NCI-H460 (cell line): ENCODE measurements at regions not wholly inside any gene's neighbourhood (a gene's known extent, or its start where the extent isn't known, plus 50 kb on each side); places are given as distances from the start of the nearest gene placed in this dataset.

Experiments
- DNase-seq: peaks from one replicate; pipeline ENCODE4 v3.0.0-alpha.2; 2016; ENCODE audit warnings: low read depth; ENCODE audit errors: extremely low read depth

DNA sequence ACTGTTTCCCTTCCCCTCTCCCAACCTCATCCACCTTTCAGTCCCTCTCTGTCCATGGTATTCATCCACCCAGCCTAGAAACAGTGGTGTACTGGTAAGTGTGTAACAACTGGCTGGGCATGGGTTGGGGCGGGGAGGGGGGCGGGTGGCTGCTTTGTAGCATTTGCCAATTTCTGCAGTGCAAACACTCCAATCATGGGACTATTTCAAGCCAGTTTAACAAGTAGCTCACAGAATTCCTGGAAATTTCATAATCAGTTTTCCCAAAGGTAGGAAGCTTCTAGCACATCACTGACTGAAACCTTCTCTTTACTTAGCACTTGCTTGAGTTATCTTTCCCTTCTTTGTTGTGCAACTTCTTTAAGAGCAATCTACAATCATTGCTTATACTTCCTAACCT is 100.8 kb upstream of the WASF3 start:
- DNase-seq = no peak

DNA sequence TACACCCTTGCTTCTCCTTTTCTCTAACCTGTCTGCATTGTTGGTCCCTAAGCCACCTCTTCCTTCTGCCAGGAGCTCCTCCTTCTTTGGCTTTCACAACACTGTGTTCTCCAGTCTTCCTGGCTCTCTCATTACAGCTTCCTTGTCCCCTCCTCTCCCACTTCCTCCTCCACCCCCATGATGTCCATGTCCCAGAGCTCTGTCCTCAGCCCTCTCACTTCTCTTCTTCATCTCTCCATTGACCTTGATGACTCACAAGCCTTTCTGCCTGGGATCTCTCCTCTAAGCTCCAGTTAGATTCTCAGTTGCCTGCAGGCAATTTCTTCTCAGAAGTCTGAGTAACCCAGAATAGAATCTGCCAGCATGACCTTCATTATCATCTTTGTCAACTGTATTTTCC is 100.3 kb upstream of the WASF3 start:
- no peak for DNase-seq

DNA sequence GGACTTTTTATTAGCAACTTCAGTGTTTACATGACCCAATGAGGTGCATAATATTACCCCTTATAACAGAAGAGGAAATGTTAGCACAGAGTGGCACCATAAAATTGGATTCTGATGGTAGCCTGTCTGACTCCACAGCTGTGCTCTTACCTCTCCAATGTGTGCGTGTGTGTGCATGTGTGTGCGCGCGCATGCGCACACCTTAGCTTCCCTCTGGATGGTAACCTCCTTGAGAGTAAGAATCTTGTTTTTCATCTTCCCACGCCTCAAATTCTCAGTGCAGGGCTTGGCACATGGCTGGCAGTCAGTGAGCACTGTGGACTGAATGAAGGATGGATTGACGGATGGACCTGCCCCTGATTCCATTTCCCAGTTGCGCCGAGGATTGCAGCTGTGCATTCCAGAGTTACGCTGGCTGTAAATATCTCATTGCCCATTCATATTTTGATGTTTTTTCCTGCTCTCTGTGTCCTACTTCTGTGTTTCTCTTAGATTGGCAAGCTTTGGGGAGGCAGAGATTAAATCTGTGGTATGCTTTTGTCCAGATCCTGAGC is 99.2 kb upstream of the WASF3 start:
- DNase-seq = no peak

DNA sequence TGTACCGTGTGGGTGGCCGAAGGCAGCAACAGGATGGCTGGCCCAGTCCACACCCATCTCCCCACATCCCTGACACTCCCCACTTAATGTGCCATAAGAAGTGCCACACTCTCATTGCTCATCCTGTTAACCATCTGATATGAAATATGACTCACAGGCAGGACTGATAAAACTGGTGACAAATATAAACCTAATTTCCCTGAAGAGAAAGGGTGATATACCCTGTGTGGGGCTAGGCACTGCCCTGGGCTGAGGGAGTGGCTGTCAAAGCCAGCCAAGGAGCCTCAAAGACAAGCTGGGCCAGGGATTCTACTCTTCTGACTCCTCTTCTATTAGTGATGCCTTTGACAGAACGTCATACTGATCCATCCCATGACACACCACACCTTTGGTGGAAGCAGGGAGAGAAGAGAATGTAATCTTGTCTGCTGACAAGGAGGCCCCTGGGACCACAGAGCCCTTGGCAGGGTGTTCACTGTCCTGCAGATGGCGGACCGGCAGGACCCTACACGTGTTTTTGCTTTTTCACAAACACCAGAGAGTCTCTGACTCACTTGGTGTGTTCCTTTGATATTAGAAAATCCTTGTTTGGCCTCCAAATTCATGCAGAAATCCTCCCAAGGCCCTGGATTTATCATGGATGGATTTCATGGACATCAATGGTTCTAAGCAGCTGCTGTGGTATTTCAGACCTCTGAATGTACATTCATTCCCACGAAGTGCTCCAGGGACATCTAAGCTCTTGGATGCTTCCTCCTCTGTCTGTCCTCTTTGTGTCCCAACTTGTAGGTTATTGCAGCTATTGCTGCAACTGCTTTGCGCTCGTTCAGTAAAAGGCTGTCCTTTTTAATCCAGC is 98.0 kb upstream of the WASF3 start:
- no peak for DNase-seq

DNA sequence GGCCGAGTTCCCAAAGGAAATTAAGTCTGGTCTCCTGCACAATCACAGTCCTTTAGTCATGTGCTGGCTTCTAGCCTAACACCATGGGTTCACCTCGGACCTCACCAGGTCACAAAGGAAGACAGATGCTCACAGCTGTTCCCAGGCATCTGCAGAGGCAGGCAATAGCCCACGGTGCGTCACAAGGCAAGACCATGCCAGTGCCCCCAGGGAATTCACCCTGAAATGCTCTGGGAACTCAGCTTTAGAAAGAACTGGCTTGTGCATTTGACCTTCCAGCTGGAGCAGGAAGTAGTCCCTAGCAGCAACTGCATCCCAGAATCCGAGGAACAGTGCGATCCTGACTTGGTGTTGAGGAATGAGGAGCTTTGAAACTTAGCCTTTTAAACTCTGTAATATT is 96.8 kb upstream of the WASF3 start:
- DNase-seq = no peak

DNA sequence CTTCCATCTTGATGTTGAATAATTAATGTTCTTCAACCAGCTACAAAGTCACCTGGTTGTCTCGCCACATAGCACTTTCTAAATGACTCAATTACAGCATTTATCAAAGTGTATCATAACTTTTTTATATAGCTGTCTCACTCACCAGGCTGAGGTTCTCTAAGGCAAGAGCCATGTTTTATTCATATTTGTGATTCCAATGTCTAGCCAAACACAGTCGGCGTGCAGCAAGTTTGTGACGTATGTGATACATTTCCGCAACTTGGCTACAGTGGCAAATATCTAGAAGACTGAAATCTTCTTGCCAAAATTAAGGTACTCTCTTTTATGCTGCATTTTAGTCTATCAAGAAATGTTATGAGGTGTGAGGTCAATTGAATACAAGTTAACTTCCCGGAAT is 94.2 kb upstream of the WASF3 start:
- no peak for DNase-seq

DNA sequence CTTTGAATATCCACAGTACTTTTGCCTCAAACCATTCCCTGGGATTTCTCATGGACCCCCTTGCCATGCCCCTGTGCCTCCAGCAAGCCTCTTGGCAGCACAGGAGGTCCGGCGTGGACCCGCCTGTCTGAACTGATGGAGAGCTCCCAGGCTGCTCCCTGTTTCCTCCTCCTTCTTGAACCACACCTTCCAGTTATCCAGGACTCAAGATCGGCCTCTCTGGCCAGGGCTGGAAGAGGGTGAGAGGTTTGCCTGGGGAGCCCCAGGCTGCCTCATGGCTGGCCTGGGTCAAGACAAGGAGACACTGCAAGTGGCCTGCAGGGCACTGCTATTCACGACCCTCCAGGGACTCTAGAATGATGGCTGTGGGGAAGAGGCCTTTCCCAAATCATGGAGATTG is 93.6 kb upstream of the WASF3 start:
- no peak for DNase-seq

DNA sequence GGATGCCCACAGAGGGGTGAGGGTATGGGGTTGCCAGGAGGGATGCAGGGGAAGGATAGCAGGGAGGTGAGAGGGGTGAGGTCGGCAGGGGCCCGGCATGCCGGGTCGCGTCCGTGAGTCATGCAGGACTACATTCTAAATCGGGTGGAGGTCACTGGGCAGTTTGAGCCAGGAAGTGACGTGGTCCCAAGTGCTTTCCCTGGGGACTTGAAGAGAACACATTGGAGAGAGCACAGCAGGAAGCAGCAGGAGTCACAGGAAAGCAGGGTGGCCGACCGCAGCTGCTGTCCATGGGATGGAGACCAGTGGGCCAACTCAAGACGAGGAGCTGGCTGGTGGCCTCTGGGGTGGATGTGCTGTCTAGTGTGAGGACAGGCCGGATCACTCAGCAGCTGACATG is 92.0 kb upstream of the WASF3 start:
- DNase-seq = no peak

DNA sequence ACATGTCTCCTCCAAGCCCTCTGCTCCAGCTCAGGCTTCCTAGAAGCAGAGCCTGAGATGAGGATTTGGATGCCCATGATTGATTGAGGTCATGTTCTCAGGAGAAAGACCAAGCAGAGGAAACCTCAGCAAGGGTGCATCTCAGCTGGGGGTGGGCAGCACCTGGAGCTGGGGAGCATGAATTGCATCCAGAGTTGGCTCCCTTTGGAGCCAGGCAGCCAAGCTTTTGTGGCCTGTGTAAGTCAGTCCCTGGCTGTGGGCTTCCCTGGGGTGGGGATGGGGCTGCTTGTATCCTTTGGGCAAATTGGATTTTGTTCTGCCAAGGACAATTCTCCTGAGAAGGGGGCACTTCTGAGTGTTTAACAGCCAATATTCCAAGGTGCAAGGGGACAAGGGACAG is 91.5 kb upstream of the WASF3 start:
- no peak for DNase-seq

DNA sequence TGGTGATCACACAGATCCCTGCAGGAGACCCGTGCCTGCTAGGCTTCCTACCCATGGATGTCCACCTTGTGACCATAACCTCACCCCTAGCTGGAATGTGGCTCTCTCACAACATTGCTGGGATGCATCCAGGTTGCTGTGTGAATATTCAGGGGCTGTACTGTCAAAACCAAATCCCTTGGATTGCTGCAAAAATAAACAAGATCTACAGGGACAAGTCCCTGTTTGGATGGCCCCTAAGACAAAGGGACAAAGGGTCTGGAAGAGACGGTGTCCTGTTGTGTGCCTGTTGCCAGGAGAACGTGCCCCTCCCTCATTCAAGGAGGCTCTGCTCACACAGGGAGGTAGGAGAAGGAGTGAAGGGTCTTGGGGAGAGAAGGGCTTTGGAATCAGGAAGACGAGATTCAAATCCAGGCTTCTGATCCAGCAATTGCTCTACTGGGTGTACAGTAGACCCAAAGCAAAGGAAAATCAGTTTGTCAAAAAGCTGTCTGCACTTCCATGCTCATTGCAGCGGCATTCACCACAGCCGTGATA is 89.2 kb upstream of the WASF3 start:
- no peak for DNase-seq

DNA sequence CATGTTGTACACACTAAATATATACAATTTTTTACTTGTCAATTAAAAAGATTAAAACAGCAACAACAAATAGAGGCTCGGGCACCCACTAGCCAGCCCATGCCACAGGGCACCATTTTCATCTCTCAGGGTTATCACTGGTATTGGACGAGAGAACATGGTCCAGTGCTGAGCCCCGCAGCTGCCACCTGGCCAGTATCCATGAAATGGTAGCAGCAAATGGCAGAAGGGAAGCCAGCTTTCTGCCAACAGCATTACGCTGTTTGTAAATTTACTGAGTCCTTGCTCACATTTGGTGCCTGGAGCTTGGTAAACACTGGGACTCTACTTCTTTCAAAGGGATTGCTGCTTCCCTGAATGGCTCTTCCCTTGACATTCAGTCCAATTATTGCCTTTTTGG is 87.9 kb upstream of the WASF3 start:
- no peak for DNase-seq

DNA sequence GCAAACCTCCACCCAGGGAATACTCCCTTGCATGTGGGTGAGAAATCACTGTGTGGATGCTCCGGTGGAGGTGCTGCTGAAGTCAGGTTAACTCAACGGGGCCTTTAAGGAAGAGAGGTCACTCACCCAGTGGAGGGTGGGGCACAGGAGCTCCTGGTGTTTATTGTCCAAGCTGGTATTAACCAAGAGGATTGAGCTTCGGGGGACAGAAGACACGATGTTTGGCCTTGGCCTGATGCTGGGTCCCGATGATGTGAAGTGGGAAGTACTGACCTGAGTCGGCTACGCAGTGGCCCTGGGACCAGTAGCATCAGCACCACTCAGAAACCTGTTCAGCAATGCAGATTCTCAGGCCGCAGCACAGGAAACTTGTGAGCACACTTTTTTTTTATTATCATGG is 85.7 kb upstream of the WASF3 start:
- no peak for DNase-seq

DNA sequence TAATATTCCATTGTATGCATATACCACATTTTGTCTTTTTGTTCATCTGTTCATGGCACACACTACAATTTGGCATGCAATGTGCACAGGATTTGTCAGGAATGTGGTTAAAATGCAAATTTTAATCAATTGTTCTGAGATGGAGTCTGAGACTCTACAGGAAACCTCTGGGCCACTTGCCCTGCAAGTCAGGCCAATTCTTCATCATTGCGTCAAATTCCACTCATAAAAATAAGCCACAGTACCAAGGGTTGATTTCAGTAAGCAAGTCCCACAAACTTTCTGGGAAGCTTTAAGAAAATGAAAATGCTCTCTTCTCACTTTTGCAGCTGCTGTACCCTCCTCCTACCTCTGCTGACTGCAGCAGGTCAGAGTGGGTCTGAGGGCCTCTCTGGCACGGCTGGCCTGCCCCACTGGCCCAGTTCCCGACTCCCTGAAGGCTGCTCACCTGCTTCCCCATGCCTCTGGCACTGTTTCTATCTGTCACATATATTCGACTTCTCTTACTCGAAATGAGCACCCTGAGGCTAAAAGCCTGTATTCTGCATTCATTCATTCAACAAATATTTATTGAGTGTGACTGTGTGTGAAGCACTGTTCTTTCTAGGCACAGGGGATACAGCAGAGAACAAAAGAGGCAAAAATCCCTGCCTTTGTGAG is 83.8 kb upstream of the WASF3 start:
- DNase-seq = no peak

DNA sequence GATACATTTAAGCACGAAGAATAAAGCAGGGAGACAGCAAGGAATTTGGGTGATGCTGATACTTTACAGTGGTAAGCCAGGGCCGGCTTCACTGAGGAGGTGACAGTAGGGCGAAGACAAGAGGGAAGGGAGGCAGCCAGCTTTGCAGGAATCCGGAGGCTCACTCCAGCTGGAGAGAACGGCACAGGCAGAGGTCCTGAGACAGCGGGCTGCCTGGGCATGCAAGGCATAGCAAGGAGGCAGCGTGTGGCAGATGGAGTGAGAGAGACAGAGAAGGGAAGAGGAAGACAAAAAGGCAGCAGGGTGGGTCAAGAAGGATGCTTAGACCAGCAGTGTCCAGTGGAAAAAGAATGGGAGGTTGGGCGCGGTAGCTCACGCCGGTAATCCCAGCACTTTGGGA is 83.2 kb upstream of the WASF3 start:
- DNase-seq = no peak

DNA sequence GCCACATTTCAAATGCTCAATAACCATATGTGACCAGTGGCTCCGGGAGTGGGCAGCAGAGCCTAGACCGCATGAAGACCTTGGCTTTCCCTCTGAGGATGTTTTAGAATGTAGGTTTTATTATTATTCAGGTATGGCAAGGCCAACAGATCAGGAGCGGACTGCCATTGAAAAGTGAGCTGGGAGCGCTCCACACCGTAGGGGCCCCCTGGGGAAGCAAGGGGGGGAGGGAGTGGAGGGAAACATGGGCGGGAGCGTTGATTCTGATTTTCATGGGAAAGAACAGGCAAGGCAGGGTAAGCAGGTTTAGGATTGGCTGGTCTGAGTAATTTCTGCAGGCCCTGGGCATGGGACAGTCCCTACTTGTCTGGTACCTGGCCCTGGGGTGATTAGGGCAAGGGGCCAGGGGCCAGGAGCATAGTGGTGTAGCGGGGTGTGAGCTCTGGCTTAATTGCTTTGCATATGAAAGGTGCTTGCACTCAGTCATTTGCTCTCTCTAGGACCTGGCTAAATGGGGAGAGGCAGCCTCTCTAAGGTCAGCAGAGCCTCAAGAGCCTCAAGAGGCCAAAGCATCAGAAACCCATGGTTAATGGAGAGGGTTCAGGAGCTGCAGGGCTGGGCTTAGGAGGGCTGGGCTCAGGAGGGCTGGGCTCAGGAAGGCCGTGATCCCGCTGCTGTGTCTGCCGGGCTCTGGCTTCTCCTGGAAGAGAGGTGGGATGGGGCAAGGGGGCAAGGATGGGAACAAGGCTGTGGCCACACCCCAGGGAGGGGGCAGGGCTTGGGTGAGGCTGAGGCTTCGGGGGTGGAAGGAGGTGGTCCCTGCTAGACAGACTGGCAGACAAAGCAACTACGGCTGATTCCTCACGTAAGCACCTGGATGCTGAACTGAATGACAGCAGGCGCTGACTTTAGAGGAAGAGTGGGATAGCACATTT is 82.0 kb upstream of the WASF3 start:
- DNase-seq = no peak

DNA sequence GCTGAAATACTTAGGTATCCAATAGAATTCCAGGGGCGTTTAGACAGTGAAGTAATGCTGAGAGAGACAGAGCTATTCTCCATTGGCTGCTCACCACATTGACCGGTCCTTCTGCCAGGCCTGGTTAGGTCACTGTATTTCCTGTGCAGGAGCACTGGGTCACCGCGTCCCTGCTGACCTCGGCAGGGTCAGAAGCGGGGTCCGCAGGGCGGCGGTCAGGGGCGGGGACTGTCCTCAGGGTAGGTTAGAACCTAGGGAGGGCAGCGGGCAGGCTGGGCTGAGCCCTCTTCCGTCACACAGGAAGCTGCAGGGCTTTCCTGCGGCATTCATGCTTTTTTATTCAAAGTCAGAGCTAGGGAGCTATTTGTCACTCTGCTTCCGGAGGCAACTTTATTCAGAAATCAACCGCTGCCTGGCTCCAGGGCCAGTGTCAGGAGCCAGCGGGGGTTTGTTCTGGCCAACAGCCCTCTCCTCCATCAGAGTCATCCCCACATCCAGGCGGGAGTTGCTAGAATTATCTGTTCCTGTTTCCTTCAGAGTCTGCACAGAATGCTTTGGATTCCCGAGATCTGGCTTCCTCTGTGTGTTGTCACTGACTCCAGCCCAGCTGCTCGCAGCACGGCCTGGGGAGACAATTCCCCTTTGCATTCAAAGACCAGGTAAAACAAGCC is 81.2 kb upstream of the WASF3 start:
- DNase-seq = no peak

DNA sequence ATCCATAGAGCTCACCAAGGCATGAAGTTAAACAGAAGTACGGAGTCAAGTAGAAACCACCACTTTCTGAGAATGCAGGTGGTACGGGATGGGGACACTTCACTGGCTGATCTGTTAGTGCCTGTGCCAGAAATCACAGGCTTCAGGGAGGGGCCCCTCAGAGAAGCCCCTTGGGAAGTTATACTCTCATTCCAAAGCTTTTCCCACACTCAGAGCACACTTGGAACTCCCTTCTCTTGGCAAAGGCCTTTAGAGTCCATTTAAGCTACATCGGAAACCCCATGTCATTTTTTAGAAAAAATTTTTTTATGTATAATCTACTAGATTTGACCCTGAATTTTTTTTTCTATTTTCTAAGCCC is 80.7 kb upstream of the WASF3 start:
- DNase-seq = no peak

DNA sequence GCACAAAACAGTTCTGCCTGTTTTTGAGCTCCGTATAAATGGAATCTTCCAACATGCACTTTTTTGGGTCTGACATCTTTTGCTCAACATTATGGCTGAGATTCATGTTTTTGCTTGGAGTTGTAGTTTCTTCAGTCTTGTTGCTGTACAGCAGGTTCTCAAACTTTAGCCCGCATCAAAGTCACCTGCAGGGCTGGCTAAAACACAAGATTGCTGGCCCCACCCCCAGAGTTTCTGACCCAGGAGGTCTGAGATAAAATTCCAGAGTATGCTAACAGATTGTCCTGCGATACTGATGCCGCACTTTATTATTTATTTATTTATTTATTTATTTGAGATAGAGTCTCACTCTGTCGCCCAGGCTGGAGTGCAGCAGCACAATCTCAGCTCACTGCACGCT is 79.8 kb upstream of the WASF3 start:
- DNase-seq = no peak

DNA sequence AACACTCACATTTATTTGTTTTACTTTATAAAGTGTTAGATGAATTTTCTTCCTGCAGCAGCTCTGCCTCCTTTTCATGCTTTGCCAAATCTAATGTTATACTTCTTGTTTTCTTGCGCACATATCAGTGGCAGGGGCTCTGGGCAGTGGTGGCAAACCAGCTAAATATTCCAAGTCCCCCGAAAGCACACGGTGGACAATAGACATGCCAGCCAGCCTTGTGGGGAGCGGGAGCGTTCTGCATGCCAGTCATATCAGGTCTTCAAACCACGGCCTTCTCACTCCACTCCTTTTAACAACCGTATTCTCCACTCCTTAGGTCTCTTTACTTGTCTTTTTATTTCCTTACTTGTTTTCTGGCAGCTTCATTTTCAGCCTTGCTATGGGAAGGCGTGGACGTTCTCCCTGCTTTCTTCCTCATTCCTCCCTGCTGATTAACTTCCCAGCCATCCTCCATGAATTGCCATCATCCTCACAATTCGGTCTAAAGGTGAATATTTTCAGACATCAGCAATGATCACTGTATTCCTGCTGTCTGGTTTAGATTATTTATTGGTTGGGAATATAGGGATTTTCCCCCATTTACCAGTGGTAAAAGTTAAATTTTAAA is 77.1 kb upstream of the WASF3 start:
- no peak for DNase-seq
